HG02623 (cell line): ENCODE measurements at regions not wholly inside any gene's neighbourhood (a gene's known extent, or its start where the extent isn't known, plus 50 kb on each side); places are given as distances from the start of the nearest gene placed in this dataset.

Experiments used
- ATAC-seq: cut with Tn5 transposase; IDR thresholded peaks from one replicate; pipeline ENCODE4 v1.9.1; 2021; ENCODE audit warnings: moderate library complexity; ENCODE audit not compliant: unreplicated experiment

GRCh38 chr13:40484101-40484800 lies 182.2 kb downstream of the FOXO1 start:
- ATAC-seq: no peak

DNA sequence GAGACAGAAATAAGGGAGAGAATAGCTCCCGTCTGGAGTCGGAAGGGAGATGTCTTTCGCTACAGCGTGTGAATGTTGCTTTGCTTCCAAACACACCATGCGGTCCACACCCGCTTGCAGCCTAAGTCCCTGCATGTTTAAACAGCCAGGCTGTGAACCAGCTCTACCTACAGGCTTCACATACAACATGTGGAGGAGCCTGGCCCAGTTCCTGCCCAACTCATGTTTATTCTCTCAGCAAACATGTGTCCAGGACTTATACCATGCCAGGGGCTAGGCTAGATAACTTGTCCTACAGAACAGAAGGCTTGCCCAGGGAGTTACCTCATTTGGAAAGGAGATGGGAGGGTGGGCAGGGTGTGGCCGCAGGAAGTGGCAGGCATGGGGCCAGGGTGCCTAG lies 181.5 kb downstream of the FOXO1 start:
- ATAC-seq: no peak

DNA sequence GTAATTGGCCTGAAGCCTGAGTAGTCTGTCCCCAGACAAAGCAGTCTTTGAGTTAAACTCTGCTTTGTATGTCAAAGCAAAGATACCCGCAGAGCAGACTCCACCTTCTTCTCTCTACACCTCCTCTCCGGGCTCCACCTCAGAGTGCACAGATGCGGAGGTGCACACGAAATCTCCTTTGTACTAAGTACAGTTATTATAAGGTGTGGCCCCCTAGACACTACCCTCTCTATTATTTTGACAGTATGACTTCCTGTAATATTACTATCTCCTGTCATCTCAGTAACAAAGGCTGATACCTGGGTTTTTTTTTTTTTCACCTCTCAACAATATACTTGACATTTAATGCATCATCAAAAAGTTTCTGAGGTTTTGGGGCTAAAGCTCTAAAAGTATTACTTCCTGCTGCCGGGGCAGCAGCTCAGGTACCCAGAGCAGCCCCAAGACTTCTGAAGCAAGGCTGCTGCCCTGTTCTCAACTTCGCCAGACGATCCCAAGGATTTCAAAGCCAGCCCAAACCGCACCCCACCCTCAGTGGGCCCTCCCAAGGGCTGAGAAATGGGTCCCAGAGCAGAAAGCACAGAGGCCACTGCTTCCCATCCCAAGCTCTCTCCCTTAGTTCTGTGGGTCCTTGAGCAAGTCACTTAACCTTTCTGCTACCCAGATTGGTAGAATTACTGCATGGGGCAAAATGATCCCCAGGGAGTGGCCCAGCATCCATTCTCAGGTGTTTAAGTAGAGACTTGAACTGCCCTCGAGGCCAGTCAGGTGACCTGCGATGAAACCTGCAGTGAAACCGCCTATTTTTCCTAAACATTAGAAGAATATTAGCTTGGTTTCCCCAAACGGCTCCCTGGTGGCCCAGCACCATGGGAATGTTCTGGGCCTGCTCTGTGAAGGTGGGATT lies 180.6 kb downstream of the FOXO1 start:
- ATAC-seq: no peak

- no peak for ATAC-seq
Observed at GRCh38 chr13:40486518-40487163, 179.8 kb downstream of the FOXO1 start.

DNA sequence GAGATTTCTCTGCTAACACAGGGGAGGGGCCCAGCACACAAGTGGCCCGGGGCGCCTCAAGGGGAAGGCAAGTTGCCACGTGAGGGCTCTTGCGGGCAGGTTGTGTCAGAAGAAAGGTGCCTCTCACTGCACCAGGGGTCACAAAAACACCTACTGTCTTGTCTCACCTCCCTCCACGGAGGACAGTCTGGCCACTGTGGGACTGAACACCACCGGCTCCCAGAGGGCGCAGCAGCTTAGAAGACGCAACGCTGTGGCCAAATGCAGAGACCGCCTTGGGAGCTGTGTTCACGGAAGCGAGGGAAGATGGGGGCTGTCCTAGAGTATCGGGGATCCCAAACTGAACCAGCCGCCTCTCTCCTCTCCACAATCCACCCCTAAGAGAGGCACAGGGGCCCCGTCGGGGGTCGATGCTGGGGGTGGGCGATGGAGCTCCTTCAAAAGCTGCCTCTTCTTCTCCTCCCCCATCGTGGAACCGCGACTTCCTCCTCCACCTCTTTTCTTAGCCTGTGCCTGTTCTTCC lies 177.5 kb downstream of the FOXO1 start:
- no peak for ATAC-seq

GRCh38 chr13:40490086-40490758 lies 176.2 kb downstream of the FOXO1 start:
- no peak for ATAC-seq

DNA sequence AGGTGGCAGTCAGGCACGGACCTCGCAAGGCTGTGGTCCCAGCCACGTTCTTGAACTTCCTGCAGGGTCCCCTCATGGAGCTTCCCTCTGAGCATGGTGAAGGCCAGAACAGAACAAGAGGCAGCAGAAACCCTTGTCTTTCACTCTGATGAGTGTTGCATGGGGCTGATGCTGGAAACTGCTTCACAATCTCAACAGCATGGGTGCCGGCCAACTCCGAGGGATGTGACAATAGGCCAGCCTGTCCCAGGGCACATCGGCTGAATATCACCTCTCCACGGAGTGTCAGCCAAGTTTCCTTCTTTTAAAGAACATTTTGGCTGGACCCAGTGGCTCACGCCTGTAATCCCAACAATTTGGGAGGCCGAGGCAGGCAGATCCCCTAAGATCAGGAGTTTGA lies 173.9 kb downstream of the FOXO1 start:
- no peak for ATAC-seq

GRCh38 chr13:40494513-40494912 lies 171.9 kb downstream of the FOXO1 start:
- no peak for ATAC-seq

- ATAC-seq: no peak
Observed at GRCh38 chr13:40494946-40495620, 171.4 kb downstream of the FOXO1 start.

DNA sequence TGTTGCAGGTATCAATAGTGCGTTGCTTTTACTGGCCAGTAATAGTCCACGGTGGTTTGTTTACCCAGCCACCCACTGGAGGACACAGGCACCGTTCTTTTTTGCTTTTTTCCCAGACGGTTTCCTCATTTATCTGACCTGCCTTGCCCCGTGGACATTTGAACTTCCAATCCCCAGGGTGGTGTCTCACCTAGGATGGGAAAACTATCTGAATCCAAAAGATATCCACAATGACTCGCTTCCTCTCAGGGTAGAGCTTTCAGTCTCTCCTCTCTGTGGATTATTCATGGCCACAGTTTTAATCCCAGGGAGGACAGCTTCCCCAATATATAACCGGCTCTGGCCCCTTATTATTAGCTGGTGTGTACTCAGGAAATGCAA lies 170.8 kb downstream of the FOXO1 start:
- ATAC-seq: no peak

GRCh38 chr13:40496035-40496810 lies 170.2 kb downstream of the FOXO1 start:
- ATAC-seq: no peak

DNA sequence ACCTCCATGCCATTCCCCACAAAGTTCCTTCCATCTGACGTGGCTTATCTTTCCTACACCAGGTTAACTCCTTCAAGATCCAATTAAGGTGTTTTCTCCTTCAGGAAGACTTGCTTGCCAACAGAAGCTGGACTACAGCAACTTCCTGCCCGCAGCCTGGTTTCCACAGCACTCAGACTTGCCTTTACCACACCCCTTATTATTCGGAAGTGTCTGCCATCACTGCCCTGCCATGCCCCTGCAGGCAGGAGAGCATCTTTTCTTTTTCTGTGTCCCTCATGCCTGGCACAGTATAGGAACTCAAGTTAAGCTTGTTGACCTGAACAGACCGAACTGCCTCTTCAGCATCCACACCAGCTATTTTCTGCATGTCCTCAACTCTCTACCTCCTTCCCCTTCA lies 168.0 kb downstream of the FOXO1 start:
- ATAC-seq: no peak

- no peak for ATAC-seq
Observed at GRCh38 chr13:40502236-40502635, 164.2 kb downstream of the FOXO1 start.

DNA sequence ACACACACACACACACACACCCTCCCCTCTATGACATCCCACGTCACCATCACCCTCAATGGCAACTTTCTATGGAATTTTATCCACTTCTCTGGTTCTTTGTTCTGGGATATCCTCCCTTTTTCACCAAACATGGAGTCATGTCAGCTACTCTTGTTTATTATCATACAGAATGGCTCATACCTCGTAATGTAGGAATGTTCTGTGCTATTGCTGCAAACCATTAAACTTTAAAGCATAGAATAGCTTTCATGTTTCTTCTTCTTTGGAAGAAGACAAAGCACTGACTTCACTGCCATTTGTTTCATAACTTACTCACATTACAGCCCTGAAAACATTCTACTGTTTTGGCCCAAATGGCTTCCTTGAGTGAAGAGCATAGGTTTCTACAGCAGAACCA lies 163.4 kb downstream of the FOXO1 start:
- no peak for ATAC-seq

DNA sequence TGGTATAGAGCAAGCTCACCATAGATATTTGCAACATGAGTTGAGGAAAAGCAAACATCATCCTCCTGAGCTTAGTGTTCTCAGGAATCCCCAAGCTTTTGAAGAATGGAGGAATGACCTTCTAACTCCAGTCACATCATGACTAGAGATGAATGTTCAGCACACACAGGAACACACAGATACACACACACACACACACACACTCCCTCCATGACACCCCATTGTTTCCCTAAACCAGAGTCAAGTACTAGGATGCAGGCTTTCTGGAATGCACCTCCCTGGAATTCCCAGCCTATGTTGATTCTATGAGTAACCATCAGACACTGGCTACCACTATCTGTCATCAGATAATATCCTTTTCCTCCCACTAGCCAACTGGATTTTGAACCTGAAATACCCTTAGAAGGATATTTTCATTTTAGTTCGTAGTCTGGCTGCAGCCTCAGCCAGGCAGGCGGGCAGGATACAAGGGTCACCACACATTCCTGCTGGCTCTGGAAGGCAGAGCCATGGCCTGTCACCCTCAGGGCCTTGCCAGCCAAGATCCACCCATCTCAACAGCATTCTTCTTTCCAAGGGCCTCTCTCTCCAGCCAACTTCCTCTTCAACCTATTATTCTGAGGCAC lies 162.4 kb downstream of the FOXO1 start:
- ATAC-seq: no peak

DNA sequence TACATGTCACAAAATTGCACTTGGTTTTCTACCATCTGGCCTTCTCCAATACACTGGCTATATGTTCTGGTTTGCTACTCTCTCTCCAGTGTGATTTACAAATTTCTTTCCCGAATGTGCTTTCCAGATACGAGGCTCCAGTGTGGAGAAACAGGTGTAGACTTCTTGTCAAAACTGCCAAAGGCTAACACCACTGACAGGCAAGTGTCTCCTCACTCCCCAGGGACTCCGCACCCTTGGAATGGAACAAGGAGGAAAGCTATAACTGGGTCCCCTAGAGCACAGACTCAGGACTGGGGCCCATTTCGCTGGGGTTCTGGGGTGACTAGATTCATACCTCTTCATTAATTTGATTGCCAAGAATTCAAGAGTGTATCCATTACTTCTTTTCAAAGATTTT lies 161.8 kb downstream of the FOXO1 start:
- ATAC-seq: no peak

- ATAC-seq: no peak
Observed at GRCh38 chr13:40505196-40505595, 161.2 kb downstream of the FOXO1 start.
